Neural crest cell (in vitro differentiated cells): ENCODE measurements at regions not wholly inside any gene's neighbourhood (a gene's known extent, or its start where the extent isn't known, plus 50 kb on each side); places are given as distances from the start of the nearest gene placed in this dataset.

Experiments used
- DNase-seq: peaks from one replicate; pipeline ENCODE4 v3.0.0; 2021; ENCODE audit warnings: low read depth, mixed read lengths, low spot score
- H3K27ac Mint-ChIP-seq: one replicate; pipeline ENCODE4 v1.8.0; 2021; ENCODE audit warnings: mild to moderate bottlenecking, mixed read lengths; ENCODE audit not compliant: unreplicated experiment
- H3K27me3 Mint-ChIP-seq: 2 replicates; pipeline ENCODE4 v1.8.0; 2021; ENCODE audit warnings: low read depth, mild to moderate bottlenecking, mixed read lengths
- H3K36me3 Mint-ChIP-seq: 2 replicates; pipeline ENCODE4 v1.8.0; 2021; ENCODE audit warnings: low read depth, mild to moderate bottlenecking, mixed read lengths
- H3K4me1 Mint-ChIP-seq: 2 replicates; pipeline ENCODE4 v1.8.0; 2021; ENCODE audit warnings: mixed read lengths
- H3K4me3 Mint-ChIP-seq: one replicate; pipeline ENCODE4 v1.8.0; 2021; ENCODE audit warnings: mild to moderate bottlenecking, mixed read lengths
- H3K9me3 Mint-ChIP-seq: 2 replicates; pipeline ENCODE4 v1.8.0; 2021; ENCODE audit warnings: mixed read lengths
- CTCF ChIP-seq: fragments of 200-600 bp; sonication (generic); conservative IDR thresholded peaks from 2 replicates; pipeline ENCODE4 v1.5.0; 2021; ENCODE audit warnings: antibody characterized with exemption, mild to moderate bottlenecking

DNA sequence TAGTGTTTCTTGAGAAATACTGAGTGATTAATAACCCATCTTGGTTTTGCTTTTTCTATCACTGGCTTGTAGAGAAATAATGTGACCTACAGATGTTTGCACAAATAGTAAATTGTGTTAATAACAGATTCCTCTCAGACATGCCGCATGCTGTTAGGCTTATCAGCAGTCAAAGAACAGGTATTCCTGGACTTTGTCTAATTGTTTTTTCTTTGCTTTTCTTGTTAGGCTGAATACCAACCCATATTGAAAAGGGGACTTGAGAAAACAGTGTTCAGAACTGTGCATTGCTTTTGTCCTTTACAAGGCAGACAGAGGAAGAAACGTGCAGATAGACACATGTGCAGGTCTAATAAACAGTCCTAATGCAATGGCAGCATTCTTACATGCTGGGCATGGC, 51.0 kb upstream of the RARB start:
- Mint-ChIP-seq H3K9me3 (peaks cover 2% of the 10 kb centered on the region), H3K4me3 (no peak overlapping the region), H3K27ac (peak overlapping the region; percentile 53), H3K27me3 (no peaks in the 10 kb centered on the region), H3K4me1 (no peaks in the 10 kb centered on the region), H3K36me3 (no peaks in the 10 kb centered on the region)
- TF ChIP-seq CTCF = no peak
- no peak for DNase-seq
